CD4-positive, alpha-beta T cell treated with Interleukin-10 for 1 hour (primary cell): ENCODE measurements at regions not wholly inside any gene's neighbourhood (a gene's known extent, or its start where the extent isn't known, plus 50 kb on each side); places are given as distances from the start of the nearest gene placed in this dataset.
"Not testable (repeated sequence)": the region's sequence is repeated elsewhere in the genome, so short reads cannot be mapped to it uniquely, and the experiment has no call there.

Experiments
- DNase-seq: peaks from one replicate; pipeline ENCODE4 v3.0.0-alpha.2; 2020

DNA sequence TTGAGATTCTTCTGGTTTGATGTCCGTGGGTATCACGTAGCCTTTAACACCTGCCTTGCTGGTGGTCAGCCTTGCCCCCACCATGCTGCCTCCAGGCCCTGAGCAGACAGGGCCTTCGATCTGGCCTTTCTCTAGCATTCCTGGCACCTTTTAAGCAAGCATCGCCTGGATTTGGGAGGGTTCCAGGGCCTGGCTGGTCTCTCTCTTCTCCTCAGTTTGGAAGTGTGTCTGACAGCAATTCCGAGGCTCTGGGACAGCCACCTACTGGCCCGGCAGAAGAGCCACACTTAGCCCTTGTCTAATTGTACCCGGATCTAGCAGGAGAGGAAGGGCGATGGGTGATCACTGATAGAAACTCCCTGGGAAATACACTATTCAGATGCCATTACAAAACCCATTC lies 441.3 kb upstream of the MKI67 start:
- DNase-seq: no peak

DNA sequence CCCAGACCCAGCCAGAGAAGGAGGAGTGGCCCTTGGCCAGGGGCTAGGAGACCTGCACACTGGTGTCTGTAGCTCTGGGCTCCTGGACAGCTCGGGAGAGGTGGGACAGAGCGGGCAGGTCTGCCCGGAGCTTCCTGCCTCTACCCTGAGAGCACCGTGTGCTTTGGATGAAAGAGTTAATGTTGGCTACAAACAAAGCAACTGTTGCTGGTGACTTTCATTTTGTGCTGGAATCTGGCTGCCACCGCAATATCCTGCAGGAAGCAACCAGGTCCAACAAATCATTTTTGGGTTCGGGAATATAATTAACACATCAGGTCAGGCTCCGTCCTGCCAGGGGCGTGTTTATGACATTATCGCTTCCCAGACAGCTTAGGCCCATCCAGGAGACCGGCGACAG lies 441.8 kb upstream of the MKI67 start:
- DNase-seq: no peak

DNA sequence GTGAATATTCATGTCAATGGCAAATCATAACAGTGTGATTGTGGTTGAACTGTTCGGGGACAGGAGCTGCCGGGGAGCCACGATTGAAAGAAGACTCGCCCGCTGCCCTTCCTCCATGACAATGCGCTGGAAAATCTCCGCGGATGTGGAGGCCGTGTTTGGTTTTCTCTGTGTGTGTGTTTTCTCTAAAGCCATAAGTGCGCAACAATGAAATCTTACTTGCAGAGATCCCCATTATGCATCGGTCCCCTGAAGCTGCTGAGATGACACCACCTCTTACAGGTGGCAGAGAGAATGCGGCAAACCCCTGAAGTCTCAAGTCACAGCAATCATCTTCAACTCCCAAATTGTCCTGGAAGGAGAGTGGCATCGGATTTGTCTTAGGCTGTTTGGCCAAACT lies 442.3 kb upstream of the MKI67 start:
- DNase-seq: no peak

DNA sequence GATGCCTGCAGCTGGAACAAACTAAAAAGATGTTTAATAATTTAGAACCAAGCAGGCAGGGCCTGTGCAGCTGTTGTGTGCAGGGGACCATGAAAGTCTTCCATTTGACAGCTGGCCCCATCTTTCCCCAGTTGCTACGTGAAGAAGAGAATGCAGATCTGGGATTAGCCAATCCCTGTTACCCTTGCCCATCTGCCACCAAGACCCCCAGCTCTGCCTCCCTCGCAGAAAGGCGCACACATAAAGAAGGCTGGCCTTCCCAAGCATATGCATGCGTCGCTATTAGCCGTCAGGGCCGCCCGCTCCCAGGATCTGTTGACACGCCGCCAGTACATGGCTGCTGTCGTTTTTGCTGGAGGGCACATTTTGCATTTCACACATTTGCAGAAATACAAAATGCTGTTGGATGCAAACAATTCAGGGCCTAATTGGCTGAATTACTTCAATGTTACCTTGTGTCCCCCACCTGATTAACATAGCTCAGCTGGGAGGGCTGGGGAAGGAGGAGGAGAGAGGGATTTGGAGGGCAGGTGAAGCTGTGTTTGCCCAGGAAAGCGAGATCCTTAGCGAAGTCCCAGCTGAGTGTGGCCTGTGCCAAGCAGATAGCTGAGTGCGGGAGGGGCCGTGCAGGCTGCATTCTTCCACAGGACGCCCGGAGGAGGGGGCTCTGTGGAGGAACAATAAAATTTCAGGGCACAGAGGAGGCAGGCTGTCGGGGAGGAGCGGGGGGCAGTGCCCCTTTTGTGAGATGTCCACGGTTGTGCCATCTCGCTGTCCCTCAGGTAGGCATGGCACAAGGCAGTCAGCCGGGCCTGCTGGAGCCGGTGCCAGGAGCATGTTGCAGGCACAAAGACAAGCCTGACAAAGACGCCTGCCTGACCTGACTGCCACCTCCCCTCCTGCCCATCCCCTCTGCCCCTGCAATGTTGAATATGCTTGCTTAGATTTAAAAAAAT lies 443.0 kb upstream of the MKI67 start:
- no peak for DNase-seq

DNA sequence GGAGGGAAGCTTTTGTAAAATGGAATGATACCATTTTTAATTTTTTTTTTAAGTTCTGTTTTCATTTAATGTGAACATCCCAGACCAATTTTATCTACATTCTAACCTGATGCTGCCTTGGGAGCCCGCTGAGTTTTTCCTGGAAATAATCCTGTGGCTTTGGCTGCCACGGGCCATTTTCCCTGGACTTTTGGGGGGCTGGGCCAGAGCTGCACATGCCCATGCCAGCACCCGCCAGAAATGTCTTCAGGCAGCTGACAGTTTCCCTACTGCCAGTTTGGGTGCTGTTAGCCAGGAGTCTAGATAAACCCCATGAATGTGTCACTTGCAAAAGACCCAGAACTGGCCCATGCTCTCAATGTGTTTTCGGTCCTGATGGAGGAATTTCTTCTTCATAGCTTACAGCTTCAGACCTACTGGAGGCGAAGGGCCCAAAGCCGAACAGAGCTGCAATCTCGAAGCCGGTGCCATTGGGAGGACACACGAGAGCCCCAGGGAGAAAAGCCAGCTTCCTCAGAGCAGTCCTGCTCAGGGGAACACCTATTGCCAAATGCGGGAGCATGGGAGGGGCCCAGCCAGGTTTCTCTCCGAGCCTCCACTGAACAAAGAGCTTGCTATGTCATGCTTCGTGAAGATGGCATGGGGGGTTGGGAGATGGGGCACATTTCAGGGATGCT lies 444.2 kb upstream of the MKI67 start:
- DNase-seq: no peak

DNA sequence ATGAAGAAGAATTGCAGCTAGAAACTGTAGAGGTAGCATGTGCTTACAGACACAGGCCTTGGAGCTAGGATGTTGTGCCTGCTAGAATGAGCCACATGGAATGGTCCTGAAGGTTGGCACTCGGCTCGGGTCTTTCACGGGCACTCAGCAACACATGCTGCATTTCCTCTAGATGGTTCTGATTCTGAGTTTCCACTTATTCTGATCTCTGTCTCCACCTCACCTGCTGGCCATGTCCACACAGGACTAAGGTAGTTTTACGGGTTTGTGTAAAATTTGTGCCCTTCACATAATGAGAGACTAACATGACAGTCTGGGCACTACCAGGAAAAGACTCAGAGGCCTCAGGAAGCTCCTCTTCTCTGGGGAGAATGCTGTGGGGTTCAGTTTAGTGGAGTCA lies 444.8 kb upstream of the MKI67 start:
- no peak for DNase-seq

DNA sequence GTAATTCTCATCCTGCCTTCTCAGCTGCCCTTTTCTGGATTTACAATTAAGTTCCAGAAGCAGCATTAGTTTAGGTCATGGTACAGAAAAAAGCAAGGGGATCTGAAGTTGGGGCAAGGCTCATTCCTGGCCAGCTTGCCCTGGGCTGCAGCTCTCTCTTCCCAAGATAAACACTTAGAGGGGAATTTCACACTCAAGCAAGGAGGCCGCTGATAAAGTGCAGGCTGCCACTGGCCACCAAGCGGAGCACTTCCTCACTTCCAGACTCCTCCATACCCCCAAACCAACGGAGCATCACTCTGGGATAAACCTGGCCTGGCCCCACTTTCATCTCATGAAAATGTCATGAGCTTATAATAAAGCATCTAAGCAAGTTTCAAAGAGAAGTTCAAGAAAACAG lies 445.5 kb upstream of the MKI67 start:
- no peak for DNase-seq

DNA sequence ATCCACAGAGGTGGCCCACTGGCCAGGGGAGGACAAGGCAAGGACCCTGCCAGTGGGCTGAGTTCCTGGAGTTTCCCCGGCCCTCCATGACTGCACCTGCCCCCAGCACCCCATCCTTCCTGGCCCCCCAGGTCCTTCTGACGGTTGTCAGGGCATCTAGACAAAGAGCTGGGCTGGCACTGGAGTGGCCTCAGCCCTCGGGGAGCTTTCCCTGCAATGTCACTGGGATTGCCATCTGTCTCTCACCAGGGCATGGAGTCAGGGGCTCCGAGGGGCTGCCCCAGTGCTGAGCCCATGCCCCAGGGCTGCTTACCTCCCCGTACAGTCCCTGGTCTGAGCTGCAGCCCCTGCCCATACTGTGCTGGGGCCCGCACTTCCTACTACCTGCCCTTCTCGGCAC lies 446.5 kb upstream of the MKI67 start:
- DNase-seq: no peak

DNA sequence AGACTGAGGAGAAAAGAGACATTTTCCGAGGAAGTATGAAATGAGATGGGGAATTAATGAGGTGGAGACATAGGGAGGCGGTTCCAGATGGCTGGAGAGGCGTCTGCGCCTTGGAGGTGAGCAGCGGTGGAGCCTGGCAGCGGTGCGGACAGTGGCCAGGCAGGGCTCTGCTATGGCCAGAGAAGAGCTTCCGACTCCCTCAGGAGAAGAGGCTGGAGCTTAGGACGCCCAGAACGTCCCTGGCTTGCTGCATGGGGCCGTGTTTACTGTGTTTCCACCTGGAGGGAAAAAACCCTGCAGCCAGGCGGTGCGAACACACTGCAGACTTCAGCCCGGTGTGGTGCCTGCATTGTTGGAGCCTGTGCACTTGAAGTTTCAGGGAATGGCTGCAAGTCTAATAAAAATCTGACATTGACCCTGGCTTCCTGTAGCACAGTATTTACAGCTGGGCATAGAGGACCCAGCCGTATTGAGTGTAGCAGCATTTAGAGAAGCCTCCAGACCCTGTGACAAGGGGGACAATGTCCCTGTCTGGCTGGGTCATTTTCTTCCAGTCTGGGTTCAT lies 447.1 kb upstream of the MKI67 start:
- DNase-seq: no peak

DNA sequence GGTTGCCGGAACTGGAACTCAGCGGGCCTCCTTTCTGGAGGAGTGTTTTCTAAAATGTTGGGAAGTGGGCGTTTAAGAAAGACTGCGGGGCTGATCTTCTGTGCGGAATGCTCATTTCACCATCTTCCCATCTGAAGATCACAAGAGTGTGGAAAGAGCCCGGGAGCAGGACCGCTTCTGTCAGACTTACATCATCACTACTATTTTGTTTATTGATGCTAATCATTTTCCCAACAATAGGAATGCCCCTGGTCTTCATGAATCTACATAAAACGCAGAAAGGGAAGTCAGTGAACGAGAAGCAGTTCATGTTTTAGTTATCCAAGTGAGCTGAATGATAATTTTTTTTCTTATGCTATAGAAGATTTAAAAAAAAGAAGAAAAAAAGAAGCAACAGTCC lies 447.8 kb upstream of the MKI67 start:
- no peak for DNase-seq

DNA sequence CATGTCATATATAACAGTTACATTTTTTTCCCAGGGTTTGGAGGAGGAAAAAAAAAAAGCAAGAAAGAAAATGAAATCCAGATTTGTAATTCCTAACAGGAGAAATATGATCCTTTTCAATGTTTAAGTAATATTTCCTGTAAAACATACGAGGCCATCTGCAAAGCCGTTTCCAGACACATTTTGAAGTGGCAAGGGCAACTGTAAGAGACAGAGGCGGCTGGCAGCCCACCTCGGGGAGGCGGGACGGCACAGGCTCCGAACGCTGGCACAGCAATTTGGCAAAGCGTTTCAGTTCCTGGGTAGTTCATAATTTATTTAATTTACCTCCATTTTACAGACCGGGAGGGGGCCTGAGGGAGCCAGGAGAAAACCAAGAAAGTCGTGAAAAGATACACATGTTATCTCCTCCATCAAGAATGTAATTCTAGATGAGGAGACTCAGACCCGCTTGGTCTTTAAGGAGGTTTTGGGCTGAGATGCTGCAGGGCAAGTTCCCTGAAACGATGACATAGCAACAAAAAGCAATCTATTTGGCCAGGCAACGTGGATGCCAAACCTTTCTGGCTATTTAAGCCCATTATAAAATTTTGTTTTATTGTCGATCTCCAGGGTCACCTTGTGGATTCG lies 448.5 kb upstream of the MKI67 start:
- DNase-seq: no peak

DNA sequence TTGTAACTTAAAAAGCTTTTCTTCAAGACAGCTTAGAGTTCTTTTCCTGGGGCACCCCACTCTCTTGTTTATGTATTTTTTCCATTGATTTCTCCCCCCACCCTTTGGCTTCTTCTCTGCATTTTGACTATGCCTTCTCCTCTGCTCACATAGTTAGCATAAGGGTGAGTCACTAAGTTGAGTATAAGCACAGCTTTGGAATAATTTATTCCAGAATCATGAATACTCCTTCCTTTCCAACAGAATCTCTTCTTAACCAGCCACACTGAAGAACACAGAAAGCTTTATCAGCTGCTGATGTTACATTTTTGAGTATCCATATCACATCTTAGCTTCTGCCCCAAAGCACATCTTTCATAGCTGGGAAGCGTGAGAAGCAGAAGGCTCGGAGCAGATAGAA lies 449.5 kb upstream of the MKI67 start:
- DNase-seq: no peak

DNA sequence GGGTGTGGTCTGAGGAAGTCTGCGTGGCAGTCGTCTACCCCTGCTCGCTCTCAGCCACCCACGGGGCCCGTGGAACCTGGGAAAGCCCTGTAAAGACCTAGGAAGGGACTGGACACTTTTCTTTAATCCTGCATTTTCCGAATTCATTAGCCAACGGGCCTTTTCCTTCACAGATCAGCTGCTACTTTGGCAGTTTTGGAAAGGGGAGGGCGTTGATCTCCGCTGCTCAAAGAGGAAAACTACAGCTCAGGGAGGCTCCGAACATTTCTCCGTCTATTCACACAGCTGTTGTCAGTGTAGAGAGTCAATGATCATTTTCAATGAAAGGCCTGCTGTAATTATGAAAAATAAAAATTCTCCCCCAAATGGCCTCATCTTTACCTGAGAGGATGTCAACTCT lies 450.1 kb upstream of the MKI67 start:
- no peak for DNase-seq

DNA sequence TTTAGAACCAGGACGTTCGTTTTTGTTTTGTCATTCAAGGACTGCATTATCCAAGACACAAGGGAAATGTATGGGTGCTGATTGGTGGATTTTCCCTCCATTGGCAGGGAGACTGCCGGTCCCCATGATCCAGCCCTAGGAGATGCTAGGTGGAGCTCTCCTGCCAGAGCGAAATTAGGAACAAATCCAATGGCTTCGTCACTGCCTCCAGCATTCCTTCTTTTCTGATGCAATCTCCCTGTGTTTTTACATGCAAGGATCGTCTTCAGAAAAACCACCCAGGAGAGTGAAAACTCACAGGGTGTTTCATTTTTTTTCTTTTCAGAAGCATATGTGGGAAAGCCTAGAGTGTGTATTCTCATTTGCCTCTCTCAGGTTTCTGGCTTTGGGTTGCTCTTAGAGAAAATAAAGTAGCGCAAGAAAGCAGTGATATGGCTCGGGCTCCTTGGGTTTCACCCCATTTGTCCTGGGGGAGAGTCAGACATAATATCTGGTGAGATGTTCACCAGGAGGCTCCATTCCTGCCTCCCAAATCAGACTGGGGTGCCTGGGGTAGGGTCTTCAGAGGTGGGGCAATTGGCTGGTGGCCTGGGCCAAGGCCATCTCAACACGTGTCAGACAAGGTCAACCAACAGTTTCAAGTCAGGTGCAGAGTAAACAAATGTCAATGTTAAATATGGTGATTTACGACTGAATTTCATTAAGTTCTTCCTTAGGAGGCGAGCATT lies 450.9 kb upstream of the MKI67 start:
- DNase-seq: no peak

DNA sequence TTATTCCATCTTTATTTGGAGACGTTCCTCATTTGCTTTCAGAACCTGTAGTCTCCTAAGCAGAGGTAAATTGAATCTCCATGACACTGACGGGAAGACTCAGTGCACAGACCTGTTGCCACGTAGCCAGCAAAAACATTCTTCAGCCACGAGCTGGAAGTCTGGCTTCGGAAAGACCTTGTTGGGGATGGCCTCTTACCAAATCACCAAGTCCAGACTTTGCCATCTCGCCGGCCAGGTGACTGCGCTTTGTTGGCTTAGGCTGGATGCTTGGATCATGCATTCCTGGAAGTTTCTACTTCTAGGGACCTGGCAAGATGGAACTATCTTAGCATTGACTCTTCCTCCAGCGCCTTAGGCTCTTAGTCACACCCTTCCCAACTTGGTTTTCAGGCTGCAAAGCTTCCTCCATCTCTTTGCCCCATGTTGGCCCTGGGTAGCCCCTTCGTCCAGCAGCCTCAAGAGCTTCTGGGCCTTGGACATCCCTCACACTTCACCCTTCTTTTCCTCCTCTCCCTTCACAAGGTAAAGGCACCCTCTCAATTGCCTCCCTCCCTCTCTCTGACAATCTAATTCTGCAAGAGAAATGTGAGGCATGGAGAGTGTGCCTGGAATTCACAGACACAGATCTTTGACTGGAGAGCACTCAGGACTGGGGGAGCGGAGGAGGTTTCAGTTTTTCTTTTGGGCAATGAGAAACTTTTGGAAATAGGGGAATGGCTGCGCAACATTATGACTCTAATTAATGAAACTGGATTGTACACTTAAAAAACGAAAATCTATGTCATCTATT lies 451.9 kb upstream of the MKI67 start:
- no peak for DNase-seq

DNA sequence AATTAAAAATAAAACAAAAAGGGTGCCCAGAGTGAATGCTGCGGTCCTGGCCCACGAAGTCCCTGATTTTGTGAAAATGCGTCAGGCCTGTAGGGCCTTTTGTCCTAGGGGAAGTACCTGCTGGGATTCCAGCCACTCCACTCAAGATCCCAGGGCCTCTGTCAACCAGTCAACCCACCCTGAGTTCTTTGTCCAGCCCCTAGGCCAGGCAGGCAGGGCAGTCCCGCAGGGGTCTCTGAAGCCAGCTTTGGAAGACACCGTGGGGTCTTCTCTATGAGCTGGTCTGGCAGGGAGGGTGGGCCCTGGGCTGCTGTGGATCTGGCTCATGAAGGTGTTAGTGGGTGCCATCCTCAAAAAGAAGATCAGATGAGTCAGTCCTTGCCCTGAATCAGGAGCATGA lies 452.5 kb upstream of the MKI67 start:
- DNase-seq: no peak

DNA sequence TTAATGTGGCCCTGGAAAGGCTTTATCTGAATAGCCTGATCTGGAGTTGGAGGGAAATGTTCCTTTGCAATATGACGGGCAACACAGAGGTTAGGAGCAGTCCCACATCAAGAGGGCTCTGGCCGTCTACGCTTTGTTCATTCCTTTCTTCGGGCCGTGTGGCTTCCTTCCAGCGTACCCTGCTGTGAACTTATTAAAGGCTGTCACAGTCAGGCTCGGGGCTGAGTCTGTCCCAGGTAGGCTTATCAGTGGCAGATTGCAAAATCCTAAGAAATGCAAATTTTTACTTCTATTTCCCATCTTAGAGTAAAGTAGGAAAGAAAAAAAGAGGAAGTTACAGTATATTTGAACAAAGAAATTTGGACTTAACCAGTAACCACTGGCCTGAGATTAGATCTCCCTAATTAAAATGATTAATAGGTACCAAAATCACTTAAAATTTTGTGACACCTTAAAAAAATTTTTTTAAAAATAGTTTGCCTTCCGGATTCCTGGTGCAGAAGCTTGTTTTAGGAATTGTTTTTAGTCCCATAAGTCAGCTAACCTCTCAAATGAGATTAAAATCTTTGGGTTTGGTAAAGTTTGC lies 453.1 kb upstream of the MKI67 start:
- no peak for DNase-seq

DNA sequence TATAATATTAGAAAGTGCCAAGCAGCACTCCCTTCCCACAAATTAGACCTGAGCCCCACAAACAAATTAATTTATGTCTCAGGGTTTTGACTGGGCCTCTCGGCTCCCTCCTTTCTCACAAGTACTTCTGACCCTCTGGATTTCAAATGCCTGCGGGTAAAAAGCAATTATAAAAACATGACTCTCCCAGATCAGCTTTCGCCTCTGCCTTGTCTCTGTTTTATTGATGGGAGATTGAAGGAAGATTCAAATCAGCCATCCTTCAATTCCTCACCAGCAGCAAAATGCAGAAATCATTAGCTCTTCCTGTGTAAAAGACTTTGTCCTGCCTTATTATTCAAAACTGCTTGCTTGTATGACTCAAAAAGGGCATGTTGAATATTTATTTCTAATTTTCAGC lies 453.7 kb upstream of the MKI67 start:
- DNase-seq: no peak

DNA sequence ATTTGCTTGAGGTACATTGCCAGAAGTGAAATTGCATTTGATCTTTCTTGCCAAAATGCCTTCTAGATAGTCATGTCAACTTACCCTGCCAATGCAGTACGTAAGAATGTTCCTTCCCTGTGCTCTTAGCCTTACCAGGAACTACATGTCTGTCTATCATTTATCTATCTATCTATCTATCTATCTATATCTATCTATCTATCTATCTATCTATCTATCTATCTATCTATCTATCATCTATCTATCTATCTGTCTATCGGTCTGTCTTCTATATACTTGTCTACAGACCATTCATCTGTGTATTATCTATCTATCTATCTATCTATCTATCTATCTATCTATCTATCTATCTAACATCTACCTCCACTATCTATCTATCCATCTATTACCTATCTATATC lies 456.9 kb upstream of the MKI67 start:
- not testable (repeated sequence) for DNase-seq

DNA sequence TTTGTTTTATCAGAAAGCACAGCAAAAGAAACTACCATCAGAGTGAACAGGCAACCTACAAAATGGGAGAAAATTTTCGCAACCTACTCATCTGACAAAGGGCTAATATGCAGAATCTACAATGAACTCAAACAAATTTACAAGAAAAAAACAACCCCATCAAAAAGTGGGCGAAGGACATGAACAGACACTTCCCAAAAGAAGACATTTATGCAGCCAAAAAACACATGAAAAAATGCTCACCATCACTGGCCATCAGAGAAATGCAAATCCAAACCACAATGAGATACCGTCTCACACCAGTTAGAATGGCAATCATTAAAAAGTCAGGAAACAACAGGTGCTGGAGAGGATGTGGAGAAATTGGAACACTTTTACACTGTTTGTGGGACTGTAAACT lies 460.4 kb upstream of the MKI67 start:
- not testable (repeated sequence) for DNase-seq

DNA sequence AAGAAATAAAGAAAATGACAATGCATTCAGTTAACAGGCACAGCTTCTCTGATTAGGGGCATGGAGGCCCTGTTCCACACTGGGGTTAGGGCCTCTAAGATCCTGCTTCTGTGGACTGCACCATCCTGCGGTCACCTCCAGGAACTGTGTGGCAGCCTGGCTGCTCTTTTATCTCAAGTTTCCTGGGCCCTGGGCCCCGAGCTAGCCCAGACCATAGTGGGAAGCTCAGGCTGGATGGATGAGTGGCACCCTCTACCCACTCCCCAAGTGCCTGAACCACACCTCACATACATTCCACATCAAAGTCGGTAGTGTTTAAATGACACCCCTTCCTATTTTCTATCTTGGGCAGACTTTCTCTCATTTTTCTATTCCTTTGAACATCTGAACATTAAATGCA lies 461.5 kb upstream of the MKI67 start:
- no peak for DNase-seq

DNA sequence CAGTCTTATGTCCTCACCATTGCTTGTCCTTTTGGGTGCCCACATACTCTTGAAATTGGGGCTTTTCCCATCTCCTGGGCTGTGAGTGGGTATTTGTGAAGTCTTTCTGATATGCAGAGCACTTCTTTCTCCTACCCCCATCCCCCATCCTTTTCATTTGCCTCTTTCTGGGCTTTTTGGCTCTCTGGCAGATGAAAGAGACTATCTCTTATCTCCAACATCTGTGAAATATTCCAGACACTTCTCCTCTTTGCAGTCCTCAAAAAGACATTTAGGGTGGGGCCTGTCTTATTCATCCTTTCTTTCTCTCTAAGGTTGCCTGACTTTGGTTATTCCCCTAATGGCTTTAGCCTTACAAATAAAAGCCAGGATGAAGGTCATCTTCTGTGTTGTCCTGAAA lies 462.2 kb upstream of the MKI67 start:
- no peak for DNase-seq
